ENCODE measurements at regions not wholly inside any gene's neighbourhood (a gene's known extent, or its start where the extent isn't known, plus 50 kb on each side); places are given as distances from the start of the nearest gene placed in this dataset.

- TF ChIP-seq REST (IDR thresholded peaks at IDR 0.05; ENCODE audit: insufficient read depth in 1 of 2, low read depth in 2 of 2, low read length in 1 of 2) = no peak
- TF ChIP-seq CTCF (IDR thresholded peaks at IDR 0.05) = no peak
Measured at GRCh38 chr3:76788206-76788605, 251.7 kb upstream of the ROBO2 start.

Measured in Panc1 (cell line).